Calu3 (cell line): ENCODE measurements at regions not wholly inside any gene's neighbourhood (a gene's known extent, or its start where the extent isn't known, plus 50 kb on each side); places are given as distances from the start of the nearest gene placed in this dataset.

Experiments
- BruUV-seq: library from RNA; stranded (reverse); fragments of 400-500 nt; replicated peaks from 2 replicates; lab custom pipeline; 2021; lab: Mats Ljungman, UMichigan
- CTCF ChIA-PET: fragments of 300-600 bp; sonication (Branson Sonifier 250); formaldehyde crosslinking; loops from one replicate; lab custom pipeline; 2022; ENCODE audit warnings: antibody characterized with exemption; lab: Charles Lee
- DNase-seq: peaks from one replicate; pipeline ENCODE4 v3.0.0; 2022
- H3K27ac Mint-ChIP-seq: one replicate; pipeline ENCODE4 v1.8.0; 2022; ENCODE audit warnings: mixed read lengths; ENCODE audit not compliant: unreplicated experiment
- H3K27me3 Mint-ChIP-seq: one replicate; pipeline ENCODE4 v1.8.0; 2022; ENCODE audit warnings: mixed read lengths; ENCODE audit not compliant: unreplicated experiment
- H3K36me3 Mint-ChIP-seq: one replicate; pipeline ENCODE4 v1.8.0; 2022; ENCODE audit warnings: mild to moderate bottlenecking, moderate library complexity, mixed read lengths; ENCODE audit not compliant: insufficient read depth, unreplicated experiment
- H3K4me1 Mint-ChIP-seq: one replicate; pipeline ENCODE4 v1.8.0; 2022; ENCODE audit warnings: mild to moderate bottlenecking, low read depth, mixed read lengths; ENCODE audit not compliant: unreplicated experiment
- H3K4me3 Mint-ChIP-seq: one replicate; pipeline ENCODE4 v1.8.0; 2022; ENCODE audit warnings: mild to moderate bottlenecking, low read depth, moderate library complexity, mixed read lengths; ENCODE audit not compliant: unreplicated experiment
- H3K9me3 Mint-ChIP-seq: one replicate; pipeline ENCODE4 v1.8.0; 2022; ENCODE audit warnings: low read depth, mixed read lengths; ENCODE audit not compliant: unreplicated experiment
- CTCF ChIP-seq: fragments of 200-600 bp; IDR thresholded peaks from one replicate; pipeline ENCODE4 v1.8.0; 2022; ENCODE audit warnings: antibody characterized with exemption; ENCODE audit not compliant: unreplicated experiment
- intact Hi-C: fragments of 100-400 bp; cut with micrococcal nuclease; formaldehyde crosslinking; loops from one replicate; pipeline ENCODE4 v1.10.0; 2022; ENCODE audit not compliant: unreplicated experiment

DNA sequence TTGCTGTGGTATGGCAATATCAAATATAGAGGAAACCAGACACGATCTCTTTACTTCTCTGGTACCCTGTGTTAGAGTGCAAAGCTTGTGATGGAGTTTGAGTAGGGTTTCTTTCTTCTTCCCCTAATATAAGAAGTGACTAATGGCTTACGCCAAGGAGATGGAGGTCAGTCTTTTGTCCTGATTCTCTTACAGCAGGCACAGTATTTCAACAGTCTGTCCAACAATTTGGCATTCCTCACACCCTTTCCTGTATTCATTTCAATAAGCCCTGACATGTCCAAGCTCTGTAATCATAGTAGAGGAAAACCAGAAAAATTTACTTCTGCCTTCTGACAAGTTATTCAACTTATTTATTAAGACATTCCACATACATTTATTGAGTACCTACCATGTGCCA, 546.2 kb downstream of the TMEM135 start:
- Mint-ChIP-seq H3K9me3 (peaks cover 6% of the 10 kb centered on the region), H3K27ac (no peak overlapping the region), H3K4me3 (no peak overlapping the region), H3K4me1 (no peaks in the 10 kb centered on the region), H3K36me3 (no peaks in the 10 kb centered on the region), H3K27me3 (no peaks in the 10 kb centered on the region)
- no TSS peak for BruUV-seq
- DNase-seq, result no peak
- intact Hi-C loops, result no loop called here
- no peak for TF ChIP-seq CTCF
- CTCF ChIA-PET, result no interaction called here

DNA sequence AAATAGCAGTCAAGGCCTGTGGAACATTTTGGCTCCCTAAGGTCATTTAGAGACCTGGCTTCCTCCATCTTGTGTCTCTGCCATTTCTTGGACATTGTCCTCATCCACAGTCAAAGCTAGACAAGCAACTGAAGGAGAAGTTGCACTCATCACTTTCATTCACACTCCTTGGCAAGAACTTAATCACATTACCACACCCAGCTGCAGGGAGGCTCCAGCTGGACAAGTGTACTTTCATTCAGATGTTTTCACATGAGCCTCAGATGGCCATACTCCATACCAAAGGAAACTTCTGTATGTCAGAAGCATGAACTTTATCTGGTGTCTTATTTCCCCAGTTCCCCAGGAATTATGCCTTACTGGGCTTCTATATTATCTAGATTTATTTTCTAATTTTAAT, 537.4 kb downstream of the TMEM135 start:
- no TSS peak for BruUV-seq
- DNase-seq, result no peak
- TF ChIP-seq CTCF, result no peak
- H3K4me1 Mint-ChIP-seq, result no peaks in the 10 kb centered on the region
- CTCF ChIA-PET, result no interaction called here
- no peak overlapping the region for H3K4me3 Mint-ChIP-seq
- H3K9me3 Mint-ChIP-seq, result no peaks in the 10 kb centered on the region
- intact Hi-C loops, result no loop called here
- H3K36me3 Mint-ChIP-seq, result no peaks in the 10 kb centered on the region
- no peaks in the 10 kb centered on the region for H3K27me3 Mint-ChIP-seq
- H3K27ac Mint-ChIP-seq, result no peak overlapping the region

DNA sequence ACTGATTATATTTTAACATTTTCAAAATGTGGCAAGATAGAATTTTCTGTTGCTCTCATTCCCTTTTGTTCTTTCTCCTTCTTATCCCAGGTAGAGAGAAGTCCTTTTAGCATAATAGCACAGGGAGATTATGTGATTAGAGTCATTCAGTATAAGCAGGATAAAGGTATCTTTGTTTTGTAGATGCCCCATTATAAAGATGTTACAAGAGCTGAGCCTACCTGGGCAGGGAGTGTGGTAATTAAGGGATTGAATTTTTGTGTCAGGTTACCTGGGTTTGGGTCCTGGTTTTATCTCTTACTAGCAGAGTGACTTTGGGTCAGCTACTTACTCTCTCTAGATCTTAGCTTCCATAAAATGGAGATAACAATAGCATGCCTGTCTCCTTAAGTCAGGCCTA, 536.5 kb downstream of the TMEM135 start:
- Mint-ChIP-seq H3K9me3 (no peaks in the 10 kb centered on the region), H3K27ac (no peak overlapping the region), H3K4me3 (no peak overlapping the region), H3K27me3 (no peaks in the 10 kb centered on the region), H3K36me3 (no peaks in the 10 kb centered on the region), H3K4me1 (no peaks in the 10 kb centered on the region)
- BruUV-seq, result no TSS peak
- intact Hi-C loops, result no loop called here
- TF ChIP-seq CTCF, result no peak
- DNase-seq, result no peak
- CTCF ChIA-PET, result no interaction called here

DNA sequence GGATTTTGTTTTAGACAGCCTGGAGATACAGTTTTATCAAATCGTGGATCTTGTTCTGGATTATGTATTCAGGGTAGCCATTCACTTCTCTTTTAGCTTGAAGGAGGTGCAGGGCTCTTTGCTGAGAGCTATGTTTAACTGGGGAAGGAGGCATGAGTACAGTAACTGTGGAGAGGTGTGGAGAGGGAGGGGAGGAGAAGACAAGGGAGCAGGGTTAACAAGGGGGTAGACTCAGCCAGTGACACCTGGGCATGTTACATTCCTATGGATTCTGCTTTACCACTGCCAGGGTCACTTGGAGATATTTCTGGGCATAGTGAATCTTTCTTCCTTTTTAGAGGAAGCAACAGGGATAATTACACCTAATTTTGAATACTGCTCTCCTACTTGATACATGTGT, 536.0 kb downstream of the TMEM135 start:
- Mint-ChIP-seq H3K36me3 (no peaks in the 10 kb centered on the region), H3K9me3 (no peaks in the 10 kb centered on the region), H3K27ac (no peak overlapping the region), H3K27me3 (no peaks in the 10 kb centered on the region), H3K4me1 (no peaks in the 10 kb centered on the region), H3K4me3 (no peak overlapping the region)
- TF ChIP-seq CTCF, result no peak
- no peak for DNase-seq
- no TSS peak for BruUV-seq
- intact Hi-C loops, result no loop called here
- CTCF ChIA-PET, result no interaction called here

- no peak for DNase-seq
- H3K4me1 Mint-ChIP-seq, result no peaks in the 10 kb centered on the region
- no peaks in the 10 kb centered on the region for H3K36me3 Mint-ChIP-seq
- intact Hi-C loops, result no loop called here
- BruUV-seq, result no TSS peak
- no peaks in the 10 kb centered on the region for H3K9me3 Mint-ChIP-seq
- no peaks in the 10 kb centered on the region for H3K27me3 Mint-ChIP-seq
- H3K27ac Mint-ChIP-seq, result no peak overlapping the region
- CTCF ChIA-PET, result no interaction called here
- no peak for TF ChIP-seq CTCF
- H3K4me3 Mint-ChIP-seq, result no peak overlapping the region
Observed at GRCh38 chr11:87572881-87573280, 535.1 kb downstream of the TMEM135 start.
